ENCODE measurements at regions not wholly inside any gene's neighbourhood (a gene's known extent, or its start where the extent isn't known, plus 50 kb on each side); places are given as distances from the start of the nearest gene placed in this dataset.

DNA sequence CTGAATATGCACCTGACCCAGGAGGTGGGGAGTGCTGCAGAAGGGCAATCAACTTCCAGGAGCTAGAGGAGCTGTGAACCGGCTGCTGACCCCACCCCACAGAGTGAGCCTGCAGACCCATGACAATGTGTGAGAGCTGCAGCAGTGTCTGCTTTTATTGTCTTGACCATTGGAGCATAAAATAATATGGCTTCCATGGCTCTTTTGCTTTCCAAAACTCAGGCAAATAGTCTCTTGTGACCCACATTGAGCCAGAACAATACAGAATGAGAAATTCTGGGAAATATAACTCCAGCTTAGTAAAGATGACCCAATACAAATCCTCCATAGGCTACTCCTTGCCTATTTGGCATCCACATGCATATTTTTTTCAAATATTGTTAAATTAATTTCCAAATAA lies 309.6 kb downstream of the PYDC2 start:
- no peak overlapping the region for H3K4me3 Mint-ChIP-seq
- Histone ChIP-seq H4K20me1 (ENCODE audit: insufficient read depth, low read length) (no peaks in the 10 kb centered on the region), H3K9ac (ENCODE audit: insufficient read depth, low read length, poor library complexity, severe bottlenecking) (no peak overlapping the region), H3K36me3 (replicated peaks in 1 of 2; ENCODE audit: control insufficient read depth in 1 of 2, insufficient read depth in 2 of 2, low read length in 2 of 2) (no peaks in the 10 kb centered on the region), H3K4me2 (replicated peaks; ENCODE audit: extremely low read depth, low read length, poor library complexity, severe bottlenecking) (no peak overlapping the region), H3K27me3 (ENCODE audit: control insufficient read depth in 2 of 2, insufficient read depth in 2 of 2, low read length in 2 of 2) (no peaks in the 10 kb centered on the region), H3K4me3 (replicated peaks in 1 of 3; ENCODE audit: low read depth in 2 of 3, low read length in 3 of 3) (no peak overlapping the region), H3K4me1 (ENCODE audit: control insufficient read depth in 1 of 2, insufficient read depth in 2 of 2, low read length in 2 of 2) (no peaks in the 10 kb centered on the region), H2AFZ (ENCODE audit: insufficient read depth, low read depth, low read length, poor library complexity, severe bottlenecking) (no peak overlapping the region), H3K9me3 (replicated peaks in 1 of 2; ENCODE audit: control insufficient read depth in 1 of 2, insufficient read depth in 1 of 2, low read length in 2 of 2) (peaks cover 8 to 19% of the 10 kb centered on the region in 2 donors), H3K27ac (ENCODE audit: low read depth in 1 of 2, low read length in 2 of 2) (no peak overlapping the region), H3K79me2 (ENCODE audit: insufficient read depth, low read length) (no peaks in the 10 kb centered on the region)
- intact Hi-C loops (cut with micrococcal nuclease): no loop called here
- no CpG with 5 or more reads among the region's 1 CpG for WGBS (ENCODE audit: insufficient coverage)
- H3K27ac Mint-ChIP-seq: no peak overlapping the region
- peaks cover 2 to 12% (median 5%) of the 10 kb centered on the region in 7 donors for H3K9me3 Mint-ChIP-seq
- no peak for DNase-seq
- H3K27me3 Mint-ChIP-seq (ENCODE audit: low read depth in 3 of 3): no peaks in the 10 kb centered on the region
- no peaks in the 10 kb centered on the region for H3K36me3 Mint-ChIP-seq
- TF ChIP-seq, protein P1, sequence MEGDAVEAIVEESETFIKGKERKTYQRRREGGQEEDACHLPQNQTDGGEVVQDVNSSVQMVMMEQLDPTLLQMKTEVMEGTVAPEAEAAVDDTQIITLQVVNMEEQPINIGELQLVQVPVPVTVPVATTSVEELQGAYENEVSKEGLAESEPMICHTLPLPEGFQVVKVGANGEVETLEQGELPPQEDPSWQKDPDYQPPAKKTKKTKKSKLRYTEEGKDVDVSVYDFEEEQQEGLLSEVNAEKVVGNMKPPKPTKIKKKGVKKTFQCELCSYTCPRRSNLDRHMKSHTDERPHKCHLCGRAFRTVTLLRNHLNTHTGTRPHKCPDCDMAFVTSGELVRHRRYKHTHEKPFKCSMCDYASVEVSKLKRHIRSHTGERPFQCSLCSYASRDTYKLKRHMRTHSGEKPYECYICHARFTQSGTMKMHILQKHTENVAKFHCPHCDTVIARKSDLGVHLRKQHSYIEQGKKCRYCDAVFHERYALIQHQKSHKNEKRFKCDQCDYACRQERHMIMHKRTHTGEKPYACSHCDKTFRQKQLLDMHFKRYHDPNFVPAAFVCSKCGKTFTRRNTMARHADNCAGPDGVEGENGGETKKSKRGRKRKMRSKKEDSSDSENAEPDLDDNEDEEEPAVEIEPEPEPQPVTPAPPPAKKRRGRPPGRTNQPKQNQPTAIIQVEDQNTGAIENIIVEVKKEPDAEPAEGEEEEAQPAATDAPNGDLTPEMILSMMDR (IDR thresholded peaks at IDR 0.05): no peak
- H3K4me1 Mint-ChIP-seq: no peaks in the 10 kb centered on the region

DNA sequence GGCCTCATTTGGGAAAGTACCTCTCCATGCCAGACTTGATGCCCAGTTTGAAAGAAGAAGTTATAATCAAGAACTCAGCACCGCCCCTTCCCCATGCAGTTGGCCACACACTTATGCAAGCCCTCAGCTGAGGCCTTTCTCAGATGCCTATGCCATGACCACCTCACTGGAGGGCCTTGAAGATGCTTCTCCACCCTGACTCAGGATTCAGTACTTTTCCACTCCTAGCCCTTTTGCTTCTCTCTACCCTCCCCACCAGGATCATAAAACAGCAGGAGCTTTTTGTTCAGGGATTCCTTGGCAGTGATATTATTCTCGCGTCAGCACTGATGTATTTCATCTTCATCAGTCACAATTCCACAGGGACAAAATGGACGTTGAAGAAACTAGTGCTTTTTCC lies 313.5 kb downstream of the PYDC2 start:
- no peak for DNase-seq
- Histone ChIP-seq H3K4me3 (replicated peaks in 1 of 3; ENCODE audit: low read depth in 2 of 3, low read length in 3 of 3) (no peak overlapping the region), H3K9me3 (replicated peaks in 1 of 2; ENCODE audit: control insufficient read depth in 1 of 2, insufficient read depth in 1 of 2, low read length in 2 of 2) (peaks cover 7 to 26% of the 10 kb centered on the region in 2 donors), H4K20me1 (ENCODE audit: insufficient read depth, low read length) (no peaks in the 10 kb centered on the region), H3K9ac (ENCODE audit: insufficient read depth, low read length, poor library complexity, severe bottlenecking) (no peak overlapping the region), H2AFZ (ENCODE audit: insufficient read depth, low read depth, low read length, poor library complexity, severe bottlenecking) (no peak overlapping the region), H3K27me3 (ENCODE audit: control insufficient read depth in 2 of 2, insufficient read depth in 2 of 2, low read length in 2 of 2) (no peaks in the 10 kb centered on the region), H3K4me2 (replicated peaks; ENCODE audit: extremely low read depth, low read length, poor library complexity, severe bottlenecking) (no peak overlapping the region), H3K27ac (ENCODE audit: low read depth in 1 of 2, low read length in 2 of 2) (no peak overlapping the region), H3K4me1 (ENCODE audit: control insufficient read depth in 1 of 2, insufficient read depth in 2 of 2, low read length in 2 of 2) (no peaks in the 10 kb centered on the region), H3K36me3 (replicated peaks in 1 of 2; ENCODE audit: control insufficient read depth in 1 of 2, insufficient read depth in 2 of 2, low read length in 2 of 2) (no peaks in the 10 kb centered on the region), H3K79me2 (ENCODE audit: insufficient read depth, low read length) (no peaks in the 10 kb centered on the region)
- H3K36me3 Mint-ChIP-seq: no peaks in the 10 kb centered on the region
- H3K9me3 Mint-ChIP-seq: peaks cover 1 to 18% (median 5%) of the 10 kb centered on the region in 7 donors
- WGBS (ENCODE audit: insufficient coverage): 0% methylated on average over 1 of the region's 4 CpGs
- H3K27ac Mint-ChIP-seq: no peak overlapping the region
- TF ChIP-seq, protein P1 (IDR thresholded peaks at IDR 0.05): no peak
- H3K4me1 Mint-ChIP-seq: no peaks in the 10 kb centered on the region
- H3K27me3 Mint-ChIP-seq (ENCODE audit: low read depth in 3 of 3): no peaks in the 10 kb centered on the region
- H3K4me3 Mint-ChIP-seq: no peak overlapping the region
- intact Hi-C loops (cut with micrococcal nuclease): no loop called here

Measured in CD14-positive monocyte (primary cell).